HepG2 (cell line): ENCODE measurements at regions not wholly inside any gene's neighbourhood (a gene's known extent, or its start where the extent isn't known, plus 50 kb on each side); places are given as distances from the start of the nearest gene placed in this dataset.

Experiments
- ATAC-seq: fragments of 200-7000 bp; cut with Tn5 transposase; 3 replicates; pipeline ENCODE4 v1.9.1; 2020; ENCODE audit warnings: mild to moderate bottlenecking, moderate library complexity
- BruUV-seq: library from RNA; stranded (reverse); fragments of 400-500 nt; replicated peaks from 2 replicates; lab custom pipeline; 2021; lab: Mats Ljungman, UMichigan
- CTCF ChIA-PET: fragments of 300-600 bp; formaldehyde crosslinking; extraction: SDS; loops from one replicate; lab custom pipeline; 2021; ENCODE audit warnings: low total read pairs, inconsistent platforms, low intra/inter-chr PET ratio; lab: Yijun Ruan, JAX
- POLR2A ChIA-PET: fragments of 350-600 bp; sonication (Branson Sonifier 250); formaldehyde crosslinking; loops from one replicate; lab custom pipeline; 2020; ENCODE audit warnings: antibody characterized with exemption, inconsistent platforms; lab: Yijun Ruan, JAX
- DNase-seq: peaks from one replicate; pipeline ENCODE4 v3.0.0-alpha.2; 2015; ENCODE audit warnings: low spot score
- FAIRE-seq: peaks from 3 replicates; lab custom pipeline; 2011; peaks lifted over from hg19 to GRCh38; lab: Jason Lieb, UNC
- H2AFZ ChIP-seq: one replicate; pipeline ENCODE4 v1.6.1; 2011; ENCODE audit warnings: low read length, inconsistent platforms
- H3K27ac ChIP-seq: fragments of 300-600 bp; 3 replicates; pipeline ENCODE4 v1.8.0; 2011; ENCODE audit warnings: mixed run types, mild to moderate bottlenecking, mixed read lengths, low read length, inconsistent platforms; ENCODE audit not compliant: insufficient read depth; ENCODE audit errors: extremely low read length
- H3K27me3 ChIP-seq, 2 experiments: fragments of 200-600 bp in 1 of 2; 2 replicates in 1 of 2; 3 replicates in 1 of 2; pipeline versions ENCODE4 v1.6.0 to v1.8.0; 2011; ENCODE audit warnings: low read length in 2 of 2, mild to moderate bottlenecking in 2 of 2, moderate library complexity in 2 of 2, inconsistent platforms in 1 of 2; ENCODE audit not compliant: insufficient read depth in 2 of 2, control insufficient read depth in 1 of 2
- H3K36me3 ChIP-seq, 2 experiments: fragments of 200-600 bp in 1 of 2; replicated peaks in 1 of 2; 2 replicates in 1 of 2; 3 replicates in 1 of 2; pipeline versions ENCODE4 v1.5.1 to v1.8.0; 2011; ENCODE audit warnings: low read length in 2 of 2, inconsistent platforms in 1 of 2; ENCODE audit not compliant: insufficient read depth in 2 of 2, control insufficient read depth in 1 of 2
- H3K4me1 ChIP-seq: 2 replicates; pipeline ENCODE4 v1.5.1; 2012; ENCODE audit warnings: low read length, inconsistent platforms; ENCODE audit not compliant: insufficient read depth
- H3K4me2 ChIP-seq: 2 replicates; pipeline ENCODE4 v1.6.0; 2011; ENCODE audit warnings: low read depth, low read length, inconsistent platforms
- H3K4me3 ChIP-seq, 3 experiments: fragments of 200-600 bp in 1 of 3; sonication (generic), shearing (Covaris generic) in 1 of 3; replicated peaks in 1 of 3; 2 replicates each; pipeline ENCODE4 v1.5.1; 2011 to 2016; ENCODE audit warnings: low read length in 3 of 3, inconsistent platforms in 2 of 3, low read depth in 2 of 3, mild to moderate bottlenecking in 2 of 3, control low read depth in 1 of 3, mixed read lengths in 1 of 3; ENCODE audit not compliant: insufficient read depth in 1 of 3
- H3K79me2 ChIP-seq: one replicate; pipeline ENCODE4 v1.6.1; 2011; ENCODE audit warnings: low read length, inconsistent platforms; ENCODE audit not compliant: insufficient read depth
- H3K9ac ChIP-seq: 2 replicates; pipeline ENCODE4 v1.6.0; 2011; ENCODE audit warnings: mild to moderate bottlenecking, low read depth, low read length, inconsistent platforms; ENCODE audit not compliant: insufficient read depth
- H3K9me3 ChIP-seq: 2 replicates; pipeline ENCODE4 v1.5.1; 2012; ENCODE audit warnings: mild to moderate bottlenecking, low read length
- H4K20me1 ChIP-seq: 2 replicates; pipeline ENCODE4 v1.6.0; 2011; ENCODE audit warnings: inconsistent platforms, mild to moderate bottlenecking, low read length, moderate library complexity; ENCODE audit not compliant: insufficient read depth
- FIP1L1 ChIP-seq: fragments of 200-400 bp; formaldehyde crosslinking; IDR thresholded peaks from 2 replicates; pipeline ENCODE4 v1.6.1; 2018; ENCODE audit warnings: low read depth, mild to moderate bottlenecking, low read length, moderate library complexity, borderline replicate concordance; ENCODE audit not compliant: insufficient read depth
- HOXD1 ChIP-seq: sonication (generic); formaldehyde crosslinking; IDR thresholded peaks from 2 replicates; pipeline ENCODE4 v1.5.0; 2020; ENCODE audit warnings: missing genetic modification reagents
- IRF2 ChIP-seq: IDR thresholded peaks from 2 replicates; pipeline ENCODE4 v1.6.1; 2018; ENCODE audit warnings: missing genetic modification reagents, missing compliant biosample characterization
- MEIS2 ChIP-seq: sonication (generic); formaldehyde crosslinking; IDR thresholded peaks from 2 replicates; pipeline ENCODE4 v1.9.0; 2021; ENCODE audit warnings: mild to moderate bottlenecking, missing genetic modification reagents
- RELA ChIP-seq: sonication (generic); formaldehyde crosslinking; IDR thresholded peaks from 2 replicates; pipeline ENCODE4 v1.4.0; 2020; ENCODE audit warnings: missing genetic modification reagents
- SALL1 ChIP-seq: sonication (generic); formaldehyde crosslinking; IDR thresholded peaks from 2 replicates; pipeline ENCODE4 v1.8.0; 2022; ENCODE audit warnings: mild to moderate bottlenecking, missing genetic modification reagents
- ZNF333 ChIP-seq: sonication (generic); formaldehyde crosslinking; IDR thresholded peaks from 2 replicates; pipeline ENCODE4 v1.4.0; 2020; ENCODE audit warnings: mild to moderate bottlenecking, missing genetic modification reagents, borderline replicate concordance
- ZNF33B ChIP-seq: sonication (generic); formaldehyde crosslinking; IDR thresholded peaks from 2 replicates; pipeline ENCODE4 v1.5.1; 2020; ENCODE audit warnings: mild to moderate bottlenecking, missing genetic modification reagents
- ZNF34 ChIP-seq: sonication (generic); formaldehyde crosslinking; IDR thresholded peaks from 2 replicates; pipeline ENCODE4 v1.4.0; 2020; ENCODE audit warnings: mild to moderate bottlenecking, missing genetic modification reagents, borderline replicate concordance
- ZSCAN29 ChIP-seq: sonication (generic); formaldehyde crosslinking; conservative IDR thresholded peaks from 2 replicates; pipeline ENCODE4 v1.4.0; 2020; ENCODE audit warnings: mild to moderate bottlenecking, missing genetic modification reagents
- WGBS: methylation state at CpG from one replicate; pipeline ENCODE4 v1.1.6; 2017; ENCODE audit warnings: low lambda C conversion rate; 5-methylcytosine and 5-hydroxymethylcytosine counted together
- in situ Hi-C: cut with HindIII; loops from 2 replicates; pipeline ENCODE4 v1.10.0; 2017; ENCODE audit warnings: low pct_unique_long_range_greater_than_20kb; ENCODE audit not compliant: extremely low pct_ligation_motif_present
- intact Hi-C: fragments of 100-400 bp; cut with micrococcal nuclease; formaldehyde crosslinking; loops from one replicate; pipeline ENCODE4 v1.10.0; 2022; ENCODE audit not compliant: unreplicated experiment
- TF ChIP-seq, protein P1 (sequence below): sonication (generic); formaldehyde crosslinking; IDR thresholded peaks from 2 replicates; pipeline ENCODE4 v1.5.1; 2020; ENCODE audit warnings: mild to moderate bottlenecking, missing genetic modification reagents, moderate library complexity
- TF ChIP-seq, protein P2 (sequence below): sonication (generic); formaldehyde crosslinking; IDR thresholded peaks from 2 replicates; pipeline ENCODE4 v1.4.0; 2020; ENCODE audit warnings: mild to moderate bottlenecking, missing genetic modification reagents
- TF ChIP-seq, protein P3 (sequence below): sonication (generic); formaldehyde crosslinking; conservative IDR thresholded peaks from 2 replicates; pipeline ENCODE4 v1.8.1; 2023; ENCODE audit warnings: missing genetic modification reagents

DNA sequence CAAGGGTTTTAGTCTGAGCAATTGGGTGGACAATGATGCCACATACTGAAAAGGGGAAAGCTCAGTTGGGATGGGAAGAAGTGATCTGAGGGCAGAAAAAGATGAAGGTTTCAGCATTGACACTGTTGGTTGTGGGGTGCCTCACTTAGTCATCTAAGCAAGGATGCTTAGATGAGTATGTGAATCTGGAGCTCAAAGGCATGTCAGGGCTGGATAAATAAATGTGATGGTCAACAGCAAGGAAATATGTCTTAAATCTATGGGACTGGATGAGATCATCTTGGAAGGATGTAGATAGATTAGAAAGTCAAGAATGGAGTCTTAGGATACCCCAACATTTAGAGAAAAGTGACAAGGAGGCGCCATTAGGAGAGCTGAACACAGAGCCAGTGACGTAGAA is 114.6 kb downstream of the ZBTB18 start:
- Histone ChIP-seq H3K9ac (no peak overlapping the region), H3K9me3 (no peaks in the 10 kb centered on the region), H3K4me2 (no peak overlapping the region), H3K36me3 (no peaks in the 10 kb centered on the region), H3K4me1 (no peaks in the 10 kb centered on the region), H3K27ac (no peak overlapping the region), H2AFZ (no peak overlapping the region), H4K20me1 (no peaks in the 10 kb centered on the region), H3K79me2 (no peaks in the 10 kb centered on the region), H3K4me3 (no peak overlapping the region), H3K27me3 (no peaks in the 10 kb centered on the region)
- TF ChIP-seq, protein P1, sequence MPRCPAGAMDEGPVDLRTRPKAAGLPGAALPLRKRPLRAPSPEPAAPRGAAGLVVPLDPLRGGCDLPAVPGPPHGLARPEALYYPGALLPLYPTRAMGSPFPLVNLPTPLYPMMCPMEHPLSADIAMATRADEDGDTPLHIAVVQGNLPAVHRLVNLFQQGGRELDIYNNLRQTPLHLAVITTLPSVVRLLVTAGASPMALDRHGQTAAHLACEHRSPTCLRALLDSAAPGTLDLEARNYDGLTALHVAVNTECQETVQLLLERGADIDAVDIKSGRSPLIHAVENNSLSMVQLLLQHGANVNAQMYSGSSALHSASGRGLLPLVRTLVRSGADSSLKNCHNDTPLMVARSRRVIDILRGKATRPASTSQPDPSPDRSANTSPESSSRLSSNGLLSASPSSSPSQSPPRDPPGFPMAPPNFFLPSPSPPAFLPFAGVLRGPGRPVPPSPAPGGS (CRISPR knock-in tag) = no peak
- TF ChIP-seq HOXD1 (CRISPR knock-in tag) (no peak), ZNF34 (CRISPR knock-in tag) (no peak), SALL1 (no peak), RELA (CRISPR knock-in tag) (no peak), ZSCAN29 (CRISPR knock-in tag) (no peak), ZNF33B (CRISPR knock-in tag) (no peak), ZNF333 (CRISPR knock-in tag) (no peak), IRF2 (CRISPR knock-in tag) (no peak), FIP1L1 (no peak), MEIS2 (CRISPR knock-in tag) (no peak)
- TF ChIP-seq, protein P2, sequence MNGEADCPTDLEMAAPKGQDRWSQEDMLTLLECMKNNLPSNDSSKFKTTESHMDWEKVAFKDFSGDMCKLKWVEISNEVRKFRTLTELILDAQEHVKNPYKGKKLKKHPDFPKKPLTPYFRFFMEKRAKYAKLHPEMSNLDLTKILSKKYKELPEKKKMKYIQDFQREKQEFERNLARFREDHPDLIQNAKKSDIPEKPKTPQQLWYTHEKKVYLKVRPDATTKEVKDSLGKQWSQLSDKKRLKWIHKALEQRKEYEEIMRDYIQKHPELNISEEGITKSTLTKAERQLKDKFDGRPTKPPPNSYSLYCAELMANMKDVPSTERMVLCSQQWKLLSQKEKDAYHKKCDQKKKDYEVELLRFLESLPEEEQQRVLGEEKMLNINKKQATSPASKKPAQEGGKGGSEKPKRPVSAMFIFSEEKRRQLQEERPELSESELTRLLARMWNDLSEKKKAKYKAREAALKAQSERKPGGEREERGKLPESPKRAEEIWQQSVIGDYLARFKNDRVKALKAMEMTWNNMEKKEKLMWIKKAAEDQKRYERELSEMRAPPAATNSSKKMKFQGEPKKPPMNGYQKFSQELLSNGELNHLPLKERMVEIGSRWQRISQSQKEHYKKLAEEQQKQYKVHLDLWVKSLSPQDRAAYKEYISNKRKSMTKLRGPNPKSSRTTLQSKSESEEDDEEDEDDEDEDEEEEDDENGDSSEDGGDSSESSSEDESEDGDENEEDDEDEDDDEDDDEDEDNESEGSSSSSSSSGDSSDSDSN (CRISPR knock-in tag) = no peak
- TF ChIP-seq, protein P3, sequence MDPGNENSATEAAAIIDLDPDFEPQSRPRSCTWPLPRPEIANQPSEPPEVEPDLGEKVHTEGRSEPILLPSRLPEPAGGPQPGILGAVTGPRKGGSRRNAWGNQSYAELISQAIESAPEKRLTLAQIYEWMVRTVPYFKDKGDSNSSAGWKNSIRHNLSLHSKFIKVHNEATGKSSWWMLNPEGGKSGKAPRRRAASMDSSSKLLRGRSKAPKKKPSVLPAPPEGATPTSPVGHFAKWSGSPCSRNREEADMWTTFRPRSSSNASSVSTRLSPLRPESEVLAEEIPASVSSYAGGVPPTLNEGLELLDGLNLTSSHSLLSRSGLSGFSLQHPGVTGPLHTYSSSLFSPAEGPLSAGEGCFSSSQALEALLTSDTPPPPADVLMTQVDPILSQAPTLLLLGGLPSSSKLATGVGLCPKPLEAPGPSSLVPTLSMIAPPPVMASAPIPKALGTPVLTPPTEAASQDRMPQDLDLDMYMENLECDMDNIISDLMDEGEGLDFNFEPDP = no peak
- no peak for FAIRE-seq
- BruUV-seq = no TSS peak
- no peak for ATAC-seq
- ChIA-PET POLR2A (no interaction called here), CTCF (no interaction called here)
- 34% methylated on average over 2 of the region's 2 CpGs for WGBS
- DNase-seq = no peak
- intact Hi-C loops (no loop called here), in situ Hi-C loops (no loop called here)
